HG03558 (cell line): ENCODE measurements at regions not wholly inside any gene's neighbourhood (a gene's known extent, or its start where the extent isn't known, plus 50 kb on each side); places are given as distances from the start of the nearest gene placed in this dataset.

Source experiments
- ATAC-seq: cut with Tn5 transposase; IDR thresholded peaks from one replicate; pipeline ENCODE4 v1.9.1; 2021; ENCODE audit warnings: moderate number of reproducible peaks; ENCODE audit not compliant: unreplicated experiment; ENCODE audit errors: extremely low read depth

- ATAC-seq, result no peak
These were observed 296.2 kb downstream of the SPATA31D1 start for GRCh38 chr9:82284758-82285157.

- ATAC-seq, result no peak
These were observed 306.6 kb downstream of the SPATA31D1 start for GRCh38 chr9:82295181-82295580.

- ATAC-seq, result no peak
These were observed 311.3 kb downstream of the SPATA31D1 start for GRCh38 chr9:82299870-82300269.

- no peak for ATAC-seq
These were observed 314.5 kb downstream of the SPATA31D1 start for GRCh38 chr9:82302968-82303655.

GRCh38 chr9:82308836-82309235 is 320.3 kb downstream of the SPATA31D1 start:
- no peak for ATAC-seq

GRCh38 chr9:82313697-82314096 is 325.1 kb downstream of the SPATA31D1 start:
- no peak for ATAC-seq

- ATAC-seq, result no peak
These were observed 332.0 kb downstream of the SPATA31D1 start for GRCh38 chr9:82320566-82320965.

- ATAC-seq, result no peak
These were observed 337.3 kb downstream of the SPATA31D1 start for GRCh38 chr9:82325907-82326306.

GRCh38 chr9:82327641-82328040 is 339.1 kb downstream of the SPATA31D1 start:
- ATAC-seq, result no peak

GRCh38 chr9:82331079-82331478 is 342.5 kb downstream of the SPATA31D1 start:
- ATAC-seq, result no peak

GRCh38 chr9:82332018-82332773 is 343.6 kb downstream of the SPATA31D1 start:
- no peak for ATAC-seq

GRCh38 chr9:82332774-82333152 is 344.2 kb downstream of the SPATA31D1 start:
- ATAC-seq, result no peak

- ATAC-seq, result no peak
These were observed 345.1 kb downstream of the SPATA31D1 start for GRCh38 chr9:82333671-82334070.

- ATAC-seq, result no peak
These were observed 345.7 kb downstream of the SPATA31D1 start for GRCh38 chr9:82334286-82334685.

GRCh38 chr9:82337351-82337750 is 348.8 kb downstream of the SPATA31D1 start:
- ATAC-seq, result no peak

GRCh38 chr9:82342046-82342445 is 353.5 kb downstream of the SPATA31D1 start:
- ATAC-seq, result no peak

GRCh38 chr9:82346040-82346439 is 357.5 kb downstream of the SPATA31D1 start:
- ATAC-seq, result no peak

GRCh38 chr9:82353631-82354278 is 365.2 kb downstream of the SPATA31D1 start:
- no peak for ATAC-seq

GRCh38 chr9:82354279-82354659 is 365.7 kb downstream of the SPATA31D1 start:
- no peak for ATAC-seq

- no peak for ATAC-seq
These were observed 367.6 kb downstream of the SPATA31D1 start for GRCh38 chr9:82356131-82356530.

GRCh38 chr9:82356871-82357270 is 368.3 kb downstream of the SPATA31D1 start:
- no peak for ATAC-seq
